Small intestine (tissue), 7 donors: ENCODE measurements at regions not wholly inside any gene's neighbourhood (a gene's known extent, or its start where the extent isn't known, plus 50 kb on each side); places are given as distances from the start of the nearest gene placed in this dataset.

Source experiments
- DNase-seq, 2 donors: peaks; one replicate each; pipeline versions ENCODE4 v3.0.0 to v3.0.0-alpha.2; 2013
- FAIRE-seq: peaks from 2 replicates; lab custom pipeline; 2012; peaks lifted over from hg19 to GRCh38; lab: Jason Lieb, UNC
- H3K27ac ChIP-seq, 3 donors: one replicate each; pipeline ENCODE4 v1.5.1; 2013; ENCODE audit warnings: low read length in 2 of 3, mild to moderate bottlenecking in 2 of 3, control low read depth in 1 of 3, inconsistent platforms in 1 of 3, low read depth in 1 of 3, moderate library complexity in 1 of 3
- H3K27me3 ChIP-seq, 3 donors: one replicate each; pipeline ENCODE4 v1.6.1; 2013; ENCODE audit warnings: low read length in 3 of 3, inconsistent platforms in 1 of 3; ENCODE audit not compliant: control insufficient read depth in 3 of 3, insufficient read depth in 3 of 3
- H3K36me3 ChIP-seq, 3 donors: one replicate each; pipeline ENCODE4 v1.6.1; 2013; ENCODE audit warnings: low read length in 3 of 3, inconsistent platforms in 1 of 3, low read depth in 1 of 3, mild to moderate bottlenecking in 1 of 3, moderate library complexity in 1 of 3; ENCODE audit not compliant: control insufficient read depth in 3 of 3, insufficient read depth in 2 of 3
- H3K4me1 ChIP-seq, 3 donors: one replicate each; pipeline ENCODE4 v1.6.1; 2013; ENCODE audit warnings: low read length in 2 of 3, inconsistent platforms in 1 of 3, low read depth in 1 of 3, mild to moderate bottlenecking in 1 of 3, moderate library complexity in 1 of 3; ENCODE audit not compliant: control insufficient read depth in 3 of 3, insufficient read depth in 2 of 3
- H3K4me3 ChIP-seq, 3 donors: one replicate each; pipeline ENCODE4 v1.5.1; 2013; ENCODE audit warnings: low read length in 3 of 3, control low read depth in 1 of 3, inconsistent platforms in 1 of 3, low read depth in 1 of 3, mild to moderate bottlenecking in 1 of 3, moderate library complexity in 1 of 3
- H3K9me3 ChIP-seq, 2 donors: one replicate each; pipeline ENCODE4 v1.6.1; 2013; ENCODE audit warnings: low read depth in 1 of 2, low read length in 1 of 2; ENCODE audit not compliant: control insufficient read depth in 2 of 2, insufficient read depth in 1 of 2
- WGBS, 3 donors: extraction: QIAGEN DNeasy Blood & Tissue Kit; methylation state at CpG; one replicate each; pipeline ENCODE4 v1.1.7; 2013; 5-methylcytosine and 5-hydroxymethylcytosine counted together
- donor health status: healthy with polysubstance abuse.
- donor health status: control.
- donor health status: control.
- donor health status: Bipolar disorder and iron deficiency.
- donor health status: healthy.

GRCh38 chr2:171608168-171608567 lies 79.1 kb upstream of the DYNC1I2 start:
- no peak for DNase-seq
- Histone ChIP-seq H3K27ac (no peak overlapping the region), H3K4me3 (no peak overlapping the region), H3K9me3 (no peaks in the 10 kb centered on the region), H3K4me1 (no peaks in the 10 kb centered on the region), H3K36me3 (no peaks in the 10 kb centered on the region), H3K27me3 (peaks cover 0 to 3% (median 0%) of the 10 kb centered on the region in 3 donors)
- no peak for FAIRE-seq
- 88 to 94% (median 91%) methylated on average over 2 of the region's 2 CpGs for WGBS, 3 donors

DNA sequence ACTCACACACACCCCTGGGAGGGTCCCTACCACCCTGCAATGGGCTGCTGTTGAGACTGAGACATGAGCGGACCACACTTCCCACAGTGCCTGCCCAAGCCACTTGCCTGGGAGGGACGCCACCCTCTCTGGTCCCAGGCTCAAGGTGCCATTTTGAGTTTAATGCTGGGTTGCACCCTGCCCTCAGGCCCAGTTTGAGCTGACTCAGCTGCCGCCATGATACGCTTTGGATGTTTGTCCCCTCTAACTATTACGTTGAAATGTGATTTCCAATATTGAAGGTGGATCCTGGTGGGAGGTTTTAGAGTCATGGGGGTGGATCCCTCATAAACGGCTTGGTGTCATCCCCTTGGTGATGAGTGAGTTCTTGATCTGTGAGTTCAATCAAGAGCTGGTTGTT lies 76.4 kb upstream of the DYNC1I2 start:
- WGBS, 3 donors = 86 to 93% (median 89%) methylated on average over 6 of the region's 6 CpGs
- peaks cover 0 to 3% (median 0%) of the 10 kb centered on the region in 3 donors for H3K27me3 ChIP-seq

GRCh38 chr2:171615069-171615468 lies 72.2 kb upstream of the DYNC1I2 start:
- Histone ChIP-seq H3K27ac (no peak overlapping the region), H3K36me3 (no peaks in the 10 kb centered on the region), H3K9me3 (no peaks in the 10 kb centered on the region), H3K4me1 (no peaks in the 10 kb centered on the region), H3K27me3 (peaks cover 0 to 3% (median 0%) of the 10 kb centered on the region in 3 donors), H3K4me3 (no peak overlapping the region)
- no peak for DNase-seq
- FAIRE-seq = no peak
- WGBS, 3 donors = 67 to 87% (median 79%) methylated on average over 1 of the region's 1 CpG

More for the DNA sequence above, 76.4 kb upstream of the DYNC1I2 start:
- Histone ChIP-seq H3K9me3 (no peaks in the 10 kb centered on the region), H3K27ac (no peak overlapping the region), H3K36me3 (no peaks in the 10 kb centered on the region), H3K4me1 (no peaks in the 10 kb centered on the region), H3K4me3 (no peak overlapping the region)
- DNase-seq = no peak
- FAIRE-seq = no peak

GRCh38 chr2:171617981-171618380 lies 69.3 kb upstream of the DYNC1I2 start:
- FAIRE-seq (no peak), DNase-seq (no peak)
- WGBS, 3 donors = 74 to 94% (median 92%) methylated on average over 2 of the region's 2 CpGs
- Histone ChIP-seq H3K4me3 (no peak overlapping the region), H3K9me3 (no peaks in the 10 kb centered on the region), H3K36me3 (no peaks in the 10 kb centered on the region), H3K27me3 (no peaks in the 10 kb centered on the region), H3K27ac (no peak overlapping the region), H3K4me1 (no peaks in the 10 kb centered on the region)

GRCh38 chr2:171625006-171625405 lies 62.3 kb upstream of the DYNC1I2 start:
- no peaks in the 10 kb centered on the region for H3K27me3 ChIP-seq
- no peak overlapping the region for H3K4me3 ChIP-seq
- DNase-seq (no peak), FAIRE-seq (no peak)
- no peak overlapping the region for H3K27ac ChIP-seq
- 80 to 90% (median 87%) methylated on average over 2 of the region's 2 CpGs for WGBS, 3 donors
- no peaks in the 10 kb centered on the region for H3K36me3 ChIP-seq
- peaks cover 0 to 23% of the 10 kb centered on the region in 2 donors for H3K9me3 ChIP-seq
- no peaks in the 10 kb centered on the region for H3K4me1 ChIP-seq

DNA sequence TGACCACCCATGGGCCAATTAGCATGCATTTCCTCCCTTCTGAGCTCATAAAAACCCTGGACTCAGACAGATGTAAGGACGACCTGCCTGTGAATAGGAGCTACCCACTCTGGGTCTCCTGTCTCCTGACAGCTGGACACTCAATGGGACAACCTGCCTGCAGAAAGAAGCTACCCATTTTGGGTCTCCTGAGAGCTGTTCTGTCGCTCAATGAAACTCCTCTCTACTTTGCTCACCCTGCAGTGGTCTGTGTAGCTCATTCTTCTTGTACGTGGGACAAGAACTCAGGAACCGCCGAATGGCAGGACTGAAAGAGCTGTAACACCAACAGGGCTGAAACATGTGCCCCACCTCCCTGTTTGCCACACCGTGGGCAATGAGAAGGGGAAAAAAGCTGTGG lies 60.3 kb upstream of the DYNC1I2 start:
- 76 to 91% (median 84%) methylated on average over 6 of the region's 6 CpGs for WGBS, 3 donors
- H3K27ac ChIP-seq = no peak overlapping the region
- no peak overlapping the region for H3K4me3 ChIP-seq
- FAIRE-seq = no peak
- no peaks in the 10 kb centered on the region for H3K27me3 ChIP-seq
- H3K36me3 ChIP-seq = no peaks in the 10 kb centered on the region
- no peak for DNase-seq
- peaks cover 0 to 37% of the 10 kb centered on the region in 2 donors for H3K9me3 ChIP-seq
- H3K4me1 ChIP-seq = no peaks in the 10 kb centered on the region

DNA sequence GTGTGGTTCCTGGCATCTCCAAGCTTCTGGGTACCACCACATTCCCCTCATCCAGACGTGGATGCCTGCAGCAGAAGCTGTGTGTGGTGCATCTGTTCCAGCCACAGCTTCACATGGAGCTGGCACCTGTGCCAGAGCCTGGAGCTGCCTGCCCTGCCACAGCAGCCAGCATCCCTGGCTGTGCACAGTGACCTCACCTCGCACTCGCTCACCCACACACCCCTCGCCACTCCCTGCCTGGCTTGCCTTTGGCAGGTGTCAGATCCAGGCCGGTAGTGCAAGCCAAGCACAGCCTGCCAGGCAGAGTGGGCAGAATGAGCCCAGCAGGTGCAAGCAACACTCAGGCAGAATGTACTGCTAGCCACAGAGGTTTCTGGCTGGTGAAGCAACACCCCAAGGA lies 59.9 kb upstream of the DYNC1I2 start:
- DNase-seq (no peak), FAIRE-seq (no peak)
- 53 to 85% (median 66%) methylated on average over 5 of the region's 5 CpGs for WGBS, 3 donors

GRCh38 chr2:171629113-171629512 lies 58.2 kb upstream of the DYNC1I2 start:
- 85 to 96% (median 91%) methylated on average over 1 of the region's 1 CpG for WGBS, 3 donors
- H3K27ac ChIP-seq = no peak overlapping the region
- H3K4me1 ChIP-seq = no peaks in the 10 kb centered on the region
- no peak for DNase-seq
- H3K36me3 ChIP-seq = no peaks in the 10 kb centered on the region
- no peak for FAIRE-seq
- no peaks in the 10 kb centered on the region for H3K27me3 ChIP-seq
- no peak overlapping the region for H3K4me3 ChIP-seq
- peaks cover 0 to 42% of the 10 kb centered on the region in 2 donors for H3K9me3 ChIP-seq

More for the DNA sequence above, 59.9 kb upstream of the DYNC1I2 start:
- Histone ChIP-seq H3K27ac (no peak overlapping the region), H3K27me3 (no peaks in the 10 kb centered on the region), H3K4me1 (no peaks in the 10 kb centered on the region), H3K36me3 (no peaks in the 10 kb centered on the region), H3K9me3 (peaks cover 0 to 42% of the 10 kb centered on the region in 2 donors), H3K4me3 (no peak overlapping the region)

DNA sequence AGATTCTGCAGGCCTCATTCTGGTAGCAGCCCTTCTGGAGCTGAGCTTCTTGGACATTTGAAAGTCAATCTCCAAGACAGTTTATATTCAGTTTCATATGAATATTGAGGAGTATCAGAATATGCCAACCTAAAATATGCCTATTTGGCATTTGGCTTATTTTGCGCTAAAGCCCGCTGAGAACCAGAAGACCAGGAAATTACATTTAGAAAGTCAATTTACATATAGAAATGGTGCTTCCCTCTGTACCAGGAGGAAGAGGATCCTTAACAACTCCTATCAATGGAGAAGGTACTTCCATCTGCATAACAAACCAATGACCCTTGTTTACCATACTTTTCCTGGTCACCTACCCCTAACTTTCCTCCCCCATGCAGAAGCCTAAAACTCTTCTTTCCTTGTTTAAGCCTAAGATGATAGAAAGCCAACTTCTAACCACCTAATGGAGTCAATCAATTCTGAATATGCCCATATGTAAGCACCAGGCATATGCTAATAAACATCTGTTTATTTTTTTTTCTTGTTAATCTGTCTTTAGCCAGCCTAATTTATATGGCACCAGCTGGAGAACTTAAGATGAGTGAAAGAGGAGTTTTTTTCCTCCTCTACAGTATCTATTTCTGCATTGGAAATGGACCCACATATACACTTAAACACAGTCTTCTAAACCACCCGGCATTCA lies 57.0 kb upstream of the DYNC1I2 start:
- FAIRE-seq (no peak), DNase-seq (no peak)
- H3K36me3 ChIP-seq = no peaks in the 10 kb centered on the region
- no peaks in the 10 kb centered on the region for H3K27me3 ChIP-seq
- H3K4me3 ChIP-seq = no peak overlapping the region
- WGBS, 3 donors = 96 to 99% (median 98%) methylated on average over 3 of the region's 3 CpGs
- H3K9me3 ChIP-seq = peaks cover 0 to 42% of the 10 kb centered on the region in 2 donors
- H3K4me1 ChIP-seq = no peaks in the 10 kb centered on the region
- H3K27ac ChIP-seq = no peak overlapping the region
